GM12874 (cell line): ENCODE measurements at regions not wholly inside any gene's neighbourhood (a gene's known extent, or its start where the extent isn't known, plus 50 kb on each side); places are given as distances from the start of the nearest gene placed in this dataset.

Experiments
- TF ChIP-seq, protein P1 (sequence below): IDR thresholded peaks from 2 replicates; pipeline ENCODE4 v1.5.1; 2011; ENCODE audit warnings: low read depth, mild to moderate bottlenecking, control low read depth, low read length, moderate library complexity; ENCODE audit not compliant: insufficient read depth

DNA sequence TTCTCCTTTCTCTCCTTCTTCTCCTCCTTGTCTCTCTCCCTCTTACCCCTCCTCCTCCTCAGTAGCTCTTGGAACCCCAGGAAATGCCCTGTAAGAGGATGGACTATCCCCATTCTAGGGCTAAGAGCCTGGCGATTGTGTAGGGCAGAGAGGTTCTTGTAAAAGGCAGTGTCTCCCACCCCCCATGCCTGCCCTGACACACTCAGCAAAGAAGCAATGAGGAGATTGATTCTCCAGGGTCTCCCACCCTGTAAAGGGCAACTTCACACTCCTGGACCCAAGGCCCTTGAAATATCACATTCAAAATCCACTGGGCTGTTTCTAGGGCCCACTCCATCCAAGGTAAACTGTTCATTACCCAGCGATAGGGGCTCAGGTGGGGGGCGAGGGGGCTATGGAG lies 144.1 kb downstream of the INSIG2 start:
- TF ChIP-seq, protein P1, sequence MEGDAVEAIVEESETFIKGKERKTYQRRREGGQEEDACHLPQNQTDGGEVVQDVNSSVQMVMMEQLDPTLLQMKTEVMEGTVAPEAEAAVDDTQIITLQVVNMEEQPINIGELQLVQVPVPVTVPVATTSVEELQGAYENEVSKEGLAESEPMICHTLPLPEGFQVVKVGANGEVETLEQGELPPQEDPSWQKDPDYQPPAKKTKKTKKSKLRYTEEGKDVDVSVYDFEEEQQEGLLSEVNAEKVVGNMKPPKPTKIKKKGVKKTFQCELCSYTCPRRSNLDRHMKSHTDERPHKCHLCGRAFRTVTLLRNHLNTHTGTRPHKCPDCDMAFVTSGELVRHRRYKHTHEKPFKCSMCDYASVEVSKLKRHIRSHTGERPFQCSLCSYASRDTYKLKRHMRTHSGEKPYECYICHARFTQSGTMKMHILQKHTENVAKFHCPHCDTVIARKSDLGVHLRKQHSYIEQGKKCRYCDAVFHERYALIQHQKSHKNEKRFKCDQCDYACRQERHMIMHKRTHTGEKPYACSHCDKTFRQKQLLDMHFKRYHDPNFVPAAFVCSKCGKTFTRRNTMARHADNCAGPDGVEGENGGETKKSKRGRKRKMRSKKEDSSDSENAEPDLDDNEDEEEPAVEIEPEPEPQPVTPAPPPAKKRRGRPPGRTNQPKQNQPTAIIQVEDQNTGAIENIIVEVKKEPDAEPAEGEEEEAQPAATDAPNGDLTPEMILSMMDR: no peak

DNA sequence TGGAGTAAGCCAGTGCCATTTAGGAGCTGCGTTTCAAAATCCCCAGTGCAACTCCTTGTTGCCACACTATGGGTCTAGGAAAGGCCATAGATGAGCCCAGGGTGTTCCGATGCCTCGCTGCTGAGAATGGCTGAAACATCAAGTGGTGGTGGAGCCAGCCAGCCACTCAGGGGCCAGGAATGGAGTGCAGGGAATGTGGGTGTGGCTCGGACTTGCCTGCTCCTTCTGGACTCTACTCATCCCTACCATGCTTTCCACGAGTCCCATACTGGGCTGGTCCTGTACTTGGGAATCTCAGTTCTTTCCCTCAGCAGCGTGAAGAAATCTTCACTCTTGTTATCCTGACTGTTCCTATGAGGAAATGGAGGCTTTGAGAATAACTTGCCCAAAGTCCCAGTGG lies 143.5 kb downstream of the INSIG2 start:
- TF ChIP-seq, protein P1: no peak

DNA sequence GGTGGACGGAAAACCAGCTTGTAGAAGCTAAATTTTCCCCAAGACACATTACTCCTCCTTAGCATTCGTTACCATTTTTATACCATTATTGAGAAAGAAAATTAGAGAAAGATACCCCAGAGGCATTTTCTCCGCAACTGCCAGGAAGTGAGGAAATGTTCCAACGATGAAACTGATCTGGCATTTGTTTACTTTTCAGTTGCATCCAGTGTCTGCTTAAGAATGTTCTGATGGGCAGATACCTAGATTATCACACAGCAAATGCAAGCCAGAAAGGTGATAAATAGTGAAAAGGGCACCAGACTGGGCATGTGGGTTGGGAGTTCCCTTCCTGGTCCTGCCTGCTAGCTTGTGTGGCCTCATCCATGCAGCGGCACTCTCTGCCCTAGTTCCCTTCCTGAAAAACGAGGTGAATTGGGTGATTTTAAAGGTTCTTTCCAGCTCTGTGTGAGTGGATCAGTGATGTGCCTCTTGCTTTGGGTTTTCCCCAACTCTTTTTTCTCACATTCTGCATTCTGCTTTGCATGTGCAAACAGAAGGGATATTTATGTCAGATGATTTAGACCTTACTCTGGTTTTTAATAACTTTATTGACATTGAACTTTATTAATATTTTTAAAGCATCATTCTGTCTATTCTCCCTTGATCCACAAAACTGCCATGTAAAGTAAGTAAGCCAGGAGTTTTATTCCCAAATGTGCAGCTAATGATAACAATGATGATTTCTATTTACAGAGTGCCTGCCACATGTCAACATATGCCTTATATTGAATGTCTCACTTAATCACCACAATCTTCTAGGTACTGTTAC lies 139.6 kb downstream of the INSIG2 start:
- TF ChIP-seq, protein P1: no peak

DNA sequence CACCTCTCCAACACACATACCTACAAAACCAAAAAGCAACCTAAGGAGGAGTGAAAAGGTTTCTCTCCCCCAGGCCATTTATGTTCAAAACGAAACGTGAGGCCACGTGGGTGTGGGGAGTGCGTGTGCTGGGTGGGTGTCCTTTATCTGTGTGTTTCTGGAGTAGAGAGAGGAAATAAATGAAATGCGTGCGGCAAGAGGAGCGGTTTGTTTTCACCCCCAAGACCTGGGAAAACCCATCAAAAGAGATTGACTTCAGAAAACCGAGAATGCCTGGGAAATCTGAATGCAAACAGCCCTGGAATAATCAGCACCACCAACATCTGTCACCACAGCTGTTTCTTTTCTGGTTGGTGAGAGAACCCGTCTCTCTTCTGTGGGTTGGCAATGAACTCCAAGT lies 137.4 kb downstream of the INSIG2 start:
- TF ChIP-seq, protein P1: no peak

DNA sequence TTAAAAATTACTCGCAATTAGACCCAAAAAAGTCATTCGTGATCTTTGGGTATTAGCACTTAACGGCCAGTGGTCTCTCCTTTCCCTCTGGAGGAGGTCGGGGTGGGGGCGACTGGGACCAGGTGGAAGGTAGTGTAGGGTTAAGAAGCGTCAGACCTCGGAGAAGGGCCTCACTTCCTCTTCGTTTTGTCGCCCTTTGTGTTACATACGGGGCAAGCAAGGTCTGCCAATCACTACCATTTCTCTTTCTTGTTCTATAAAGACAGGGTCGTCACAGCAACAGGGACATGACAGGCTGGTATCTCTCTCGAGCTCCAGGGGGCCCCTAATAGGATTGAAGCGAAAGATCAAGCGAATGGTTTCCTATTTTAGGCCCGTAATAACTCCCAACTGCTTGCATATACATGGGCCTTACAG lies 136.6 kb downstream of the INSIG2 start:
- TF ChIP-seq, protein P1: no peak

DNA sequence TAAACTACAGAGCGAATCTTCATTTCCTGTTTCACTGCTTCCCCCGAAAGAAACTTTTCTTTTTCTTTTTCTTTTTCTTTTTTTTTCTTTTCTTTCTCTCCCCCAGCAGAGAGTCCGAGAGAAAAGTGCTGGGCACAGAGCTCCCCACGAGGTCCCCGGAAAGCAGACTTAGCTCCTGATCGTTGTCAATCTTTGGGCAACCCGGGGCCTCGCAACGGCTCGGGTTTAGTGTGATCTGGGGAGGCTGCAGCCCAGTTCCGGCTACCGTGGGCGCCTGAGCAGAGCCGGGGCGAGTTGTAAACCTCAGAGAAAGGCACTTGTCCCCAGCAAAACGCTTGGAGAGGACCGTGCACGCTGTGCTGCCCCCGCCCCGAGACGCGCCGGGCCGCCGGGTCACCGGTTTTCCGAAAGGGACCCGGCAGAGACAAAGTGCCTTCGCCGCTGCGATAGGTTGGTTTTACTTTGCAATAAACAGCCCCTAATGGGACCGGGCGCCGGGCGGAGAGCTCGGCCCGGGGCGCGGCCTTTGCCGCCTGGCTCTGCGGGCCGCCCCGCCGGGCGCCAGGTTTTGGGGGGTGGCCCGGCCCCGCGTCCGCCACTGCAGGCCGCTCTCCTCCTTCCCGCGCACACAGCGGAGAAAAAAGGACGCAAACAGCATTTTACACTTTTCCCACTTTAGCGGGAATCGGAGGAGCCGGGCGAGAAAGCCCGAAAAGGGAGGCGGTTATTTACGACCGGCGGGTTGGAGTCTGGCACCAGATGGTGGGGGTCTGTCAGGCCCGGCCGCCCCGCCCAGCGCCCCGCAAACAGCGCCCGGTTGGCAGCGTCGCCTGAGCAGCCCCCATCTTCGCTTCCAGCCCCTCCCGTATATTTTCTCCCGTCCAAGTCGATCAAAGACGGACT lies 136.0 kb downstream of the INSIG2 start:
- TF ChIP-seq, protein P1: no peak

DNA sequence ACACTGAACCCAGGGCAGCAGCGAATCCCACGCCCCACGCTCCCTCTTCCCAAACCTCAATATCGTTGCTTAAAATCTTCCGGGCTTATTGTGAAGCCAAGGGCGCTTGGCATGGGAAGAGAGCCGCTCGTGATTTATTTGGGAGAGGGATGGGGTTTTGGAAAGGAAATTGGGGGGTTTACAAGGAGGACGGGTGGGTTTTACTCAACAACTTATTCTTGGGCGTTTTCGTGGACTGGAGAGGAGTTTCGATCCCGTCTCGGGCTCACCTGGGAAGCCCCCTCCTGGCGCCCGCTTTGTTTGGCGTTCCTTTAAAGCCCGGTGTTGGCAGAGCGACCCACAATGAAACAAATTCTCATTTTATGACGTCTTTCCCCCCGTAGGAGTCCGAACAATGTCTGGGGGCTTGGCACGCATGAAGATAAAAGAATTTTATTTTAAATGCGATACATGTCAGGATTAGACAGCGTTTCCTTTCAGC lies 135.3 kb downstream of the INSIG2 start:
- TF ChIP-seq, protein P1: no peak
